Breast epithelium (tissue), 4 donors: ENCODE measurements at regions not wholly inside any gene's neighbourhood (a gene's known extent, or its start where the extent isn't known, plus 50 kb on each side); places are given as distances from the start of the nearest gene placed in this dataset.

Source experiments
- DNase-seq, 2 donors: peaks; one replicate each; pipeline ENCODE4 v3.0.0-alpha.2; 2019; ENCODE audit warnings: low spot score in 2 of 2
- H3K27ac ChIP-seq, 2 donors: fragments of 200-600 bp; sonication (generic) in 1 of 2; one replicate each; pipeline ENCODE4 v1.5.1; 2016 to 2019; ENCODE audit warnings: mild to moderate bottlenecking in 1 of 2
- H3K27me3 ChIP-seq, 2 donors: fragments of 200-600 bp; sonication (generic) in 1 of 2; one replicate each; pipeline versions ENCODE4 v1.5.1 to v1.6.0; 2017 to 2019; ENCODE audit warnings: control low read depth in 1 of 2, mild to moderate bottlenecking in 1 of 2
- H3K36me3 ChIP-seq: fragments of 200-600 bp; one replicate; pipeline ENCODE4 v1.5.1; 2019
- H3K4me1 ChIP-seq, 2 donors: fragments of 200-600 bp; sonication (generic); one replicate each; pipeline ENCODE4 v1.5.1; 2016 to 2019; ENCODE audit warnings: control low read depth in 1 of 2
- H3K4me3 ChIP-seq, 3 donors: fragments of 200-600 bp; sonication (generic); 1 replicate in 2 of 3; 2 replicates in 1 of 3; pipeline ENCODE4 v1.5.1; 2016 to 2019; ENCODE audit warnings: mild to moderate bottlenecking in 3 of 3, moderate library complexity in 2 of 3
- H3K9me3 ChIP-seq, 2 donors: fragments of 200-600 bp; sonication (generic) in 1 of 2; one replicate each; pipeline ENCODE4 v1.5.1; 2016 to 2019; ENCODE audit warnings: control low read depth in 1 of 2
- POLR2A ChIP-seq: fragments of 450-650 bp; IDR thresholded peaks from one replicate; pipeline ENCODE4 v1.6.1; 2016; ENCODE audit warnings: antibody characterized with exemption, mild to moderate bottlenecking, moderate library complexity
- POLR2AphosphoS5 ChIP-seq, 3 donors: sonication (generic); formaldehyde crosslinking; IDR thresholded peaks; one replicate each; pipeline ENCODE4 v1.6.1; 2017; ENCODE audit warnings: antibody characterized with exemption in 3 of 3
- intact Hi-C: fragments of 100-400 bp; cut with DNase I; formaldehyde crosslinking; loops from one replicate; pipeline ENCODE4 v1.15.1; 2023; ENCODE audit warnings: low total_unique reads
- TF ChIP-seq, protein P1 (sequence below), 3 donors: fragments of 450-650 bp; IDR thresholded peaks; one replicate each; pipeline ENCODE4 v1.5.1; 2016 to 2017; ENCODE audit warnings: antibody characterized with exemption in 3 of 3, mild to moderate bottlenecking in 3 of 3, moderate library complexity in 3 of 3

DNA sequence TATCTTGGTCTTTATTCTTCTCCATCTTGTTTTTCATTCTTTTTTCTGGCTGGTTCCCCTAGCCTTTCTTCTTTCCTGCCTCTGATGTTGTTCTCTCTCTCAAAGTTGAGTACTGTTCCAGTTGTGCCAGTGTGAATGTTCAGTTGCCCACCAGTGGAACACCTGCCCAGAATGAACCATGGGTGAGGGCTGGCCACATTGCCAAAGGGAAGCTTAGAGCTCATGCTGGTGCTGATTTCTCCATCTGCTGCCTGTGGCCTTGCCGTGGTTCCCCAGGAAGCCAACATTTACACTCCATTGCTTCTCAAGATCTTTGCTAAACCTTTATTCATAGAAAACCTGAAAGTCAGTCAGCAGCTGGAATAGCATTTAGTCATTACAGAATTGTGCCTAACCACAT, 99.1 kb upstream of the MC2R start:
- Histone ChIP-seq H3K9me3 (peaks cover 0 to 2% of the 10 kb centered on the region in 2 donors), H3K27me3 (no peaks in the 10 kb centered on the region), H3K4me1 (no peaks in the 10 kb centered on the region), H3K4me3 (no peak overlapping the region), H3K36me3 (no peaks in the 10 kb centered on the region), H3K27ac (no peak overlapping the region)
- TF ChIP-seq POLR2AphosphoS5 (IDR thresholded peaks at IDR 0.05): no peak
- TF ChIP-seq, protein P1, sequence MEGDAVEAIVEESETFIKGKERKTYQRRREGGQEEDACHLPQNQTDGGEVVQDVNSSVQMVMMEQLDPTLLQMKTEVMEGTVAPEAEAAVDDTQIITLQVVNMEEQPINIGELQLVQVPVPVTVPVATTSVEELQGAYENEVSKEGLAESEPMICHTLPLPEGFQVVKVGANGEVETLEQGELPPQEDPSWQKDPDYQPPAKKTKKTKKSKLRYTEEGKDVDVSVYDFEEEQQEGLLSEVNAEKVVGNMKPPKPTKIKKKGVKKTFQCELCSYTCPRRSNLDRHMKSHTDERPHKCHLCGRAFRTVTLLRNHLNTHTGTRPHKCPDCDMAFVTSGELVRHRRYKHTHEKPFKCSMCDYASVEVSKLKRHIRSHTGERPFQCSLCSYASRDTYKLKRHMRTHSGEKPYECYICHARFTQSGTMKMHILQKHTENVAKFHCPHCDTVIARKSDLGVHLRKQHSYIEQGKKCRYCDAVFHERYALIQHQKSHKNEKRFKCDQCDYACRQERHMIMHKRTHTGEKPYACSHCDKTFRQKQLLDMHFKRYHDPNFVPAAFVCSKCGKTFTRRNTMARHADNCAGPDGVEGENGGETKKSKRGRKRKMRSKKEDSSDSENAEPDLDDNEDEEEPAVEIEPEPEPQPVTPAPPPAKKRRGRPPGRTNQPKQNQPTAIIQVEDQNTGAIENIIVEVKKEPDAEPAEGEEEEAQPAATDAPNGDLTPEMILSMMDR (IDR thresholded peaks at IDR 0.05): no peak
- no peak for TF ChIP-seq POLR2A
- intact Hi-C loops: no loop called here
- no peak for DNase-seq

DNA sequence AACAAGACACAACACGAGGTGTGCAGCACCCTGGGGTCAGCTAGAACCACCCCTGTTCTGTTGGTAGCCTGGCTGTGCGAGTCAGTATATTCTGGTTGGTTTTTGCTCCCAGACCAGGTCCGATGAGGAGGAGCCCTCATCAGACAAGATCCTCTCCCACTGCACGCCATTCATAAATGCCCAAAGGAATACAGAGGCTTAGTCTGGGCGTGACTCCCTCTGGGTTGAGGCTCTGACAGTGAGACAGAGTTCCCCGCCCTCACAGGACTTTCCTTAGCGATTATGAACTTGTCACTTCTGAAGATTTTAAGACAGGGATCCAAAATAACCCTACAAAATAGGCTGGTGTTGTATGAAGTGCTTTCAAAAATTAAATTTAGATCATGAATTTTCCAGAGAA, 85.5 kb upstream of the MC2R start:
- Histone ChIP-seq H3K4me1 (no peaks in the 10 kb centered on the region), H3K27me3 (no peaks in the 10 kb centered on the region)
- intact Hi-C loops: no loop called here

DNA sequence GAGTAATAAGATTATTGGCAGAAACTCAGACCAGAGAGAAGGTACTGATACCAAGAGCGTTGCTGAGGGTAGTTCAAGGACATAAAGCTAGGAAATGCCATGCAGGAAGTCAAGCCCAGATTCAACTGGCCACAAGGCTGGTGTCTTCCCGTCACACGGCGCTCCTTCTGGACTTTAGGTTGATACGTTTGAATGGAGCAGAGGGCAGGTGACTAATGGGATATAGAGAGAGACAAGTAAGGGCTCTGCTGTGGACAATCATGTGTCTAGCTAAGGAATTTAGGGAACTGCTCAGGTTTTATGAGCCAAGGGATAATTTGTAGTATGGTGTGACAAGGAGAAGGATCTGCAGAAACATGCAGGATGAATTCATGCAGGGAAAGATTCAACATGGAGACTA, 83.9 kb upstream of the MC2R start:
- Histone ChIP-seq H3K4me3 (no peak overlapping the region), H3K27me3 (no peaks in the 10 kb centered on the region), H3K4me1 (no peaks in the 10 kb centered on the region), H3K36me3 (no peaks in the 10 kb centered on the region), H3K9me3 (no peaks in the 10 kb centered on the region), H3K27ac (no peak overlapping the region)
- intact Hi-C loops: loop anchor here (10.0 kb wide), 1 partner anchor 114 kb away; no protein-coding TSS in a partner anchor
- DNase-seq: no peak
- TF ChIP-seq POLR2AphosphoS5 (IDR thresholded peaks at IDR 0.05) (no peak), POLR2A (no peak)
- TF ChIP-seq, protein P1 (IDR thresholded peaks at IDR 0.05): no peak

More for the DNA sequence above, 85.5 kb upstream of the MC2R start:
- Histone ChIP-seq H3K27ac (no peak overlapping the region), H3K4me3 (no peak overlapping the region), H3K36me3 (no peaks in the 10 kb centered on the region), H3K9me3 (no peaks in the 10 kb centered on the region)
- TF ChIP-seq, protein P1 (IDR thresholded peaks at IDR 0.05): no peak
- no peak for TF ChIP-seq POLR2AphosphoS5 (IDR thresholded peaks at IDR 0.05)
- TF ChIP-seq POLR2A: no peak
- no peak for DNase-seq

DNA sequence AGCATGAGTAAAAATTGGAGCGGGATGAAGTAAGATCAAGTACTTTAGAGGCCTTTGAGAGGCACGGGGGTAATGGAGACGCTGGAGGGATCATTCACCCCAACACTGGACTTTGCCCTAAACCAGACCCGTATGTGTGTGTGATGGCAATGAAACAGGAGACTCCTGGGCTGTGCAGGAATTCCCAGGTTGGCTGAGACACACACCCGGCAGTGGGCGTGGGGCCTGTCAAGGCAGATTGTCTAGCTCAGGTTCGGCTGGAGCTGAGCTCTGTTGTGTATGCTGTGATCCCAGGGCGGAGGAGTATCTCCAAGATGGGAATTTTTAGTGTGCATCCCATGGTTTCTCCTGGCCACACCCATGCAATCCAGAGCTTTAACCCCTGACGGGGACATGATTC, 83.2 kb upstream of the MC2R start:
- TF ChIP-seq, protein P1 (IDR thresholded peaks at IDR 0.05): no peak
- no peak for TF ChIP-seq POLR2AphosphoS5 (IDR thresholded peaks at IDR 0.05)
- TF ChIP-seq POLR2A: no peak
- intact Hi-C loops: loop anchor here (10.0 kb wide), 1 partner anchor 114 kb away; no protein-coding TSS in a partner anchor

DNA sequence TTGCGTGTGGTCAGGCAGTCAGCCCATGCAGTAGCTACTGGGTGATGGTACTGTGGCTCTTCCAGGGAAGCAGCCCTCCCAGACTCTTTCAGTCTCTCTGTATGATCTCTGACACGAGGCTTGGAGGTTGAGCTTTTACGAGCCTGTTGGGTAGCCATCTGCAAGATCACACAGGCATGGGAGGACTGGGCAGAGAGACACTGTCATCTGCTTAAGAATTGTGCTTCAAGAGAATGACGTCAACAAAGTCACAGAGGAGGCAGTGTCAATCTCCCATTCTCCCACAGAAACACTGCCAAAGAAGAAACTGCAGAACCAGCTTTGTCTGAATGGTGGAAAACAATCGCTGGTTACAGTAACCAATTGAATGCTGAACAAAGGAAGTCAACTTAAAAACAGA, 78.4 kb upstream of the MC2R start:
- Histone ChIP-seq H3K27me3 (no peaks in the 10 kb centered on the region), H3K36me3 (no peaks in the 10 kb centered on the region), H3K9me3 (no peaks in the 10 kb centered on the region), H3K4me3 (no peak overlapping the region), H3K27ac (no peak overlapping the region), H3K4me1 (no peaks in the 10 kb centered on the region)
- TF ChIP-seq POLR2A (no peak), POLR2AphosphoS5 (IDR thresholded peaks at IDR 0.05) (no peak)
- TF ChIP-seq, protein P1 (IDR thresholded peaks at IDR 0.05): no peak
- intact Hi-C loops: loop anchor here (10.0 kb wide), 1 partner anchor 109 kb away; no protein-coding TSS in a partner anchor
- DNase-seq: no peak

More for the DNA sequence above, 83.2 kb upstream of the MC2R start:
- Histone ChIP-seq H3K27ac (no peak overlapping the region), H3K4me1 (no peaks in the 10 kb centered on the region), H3K9me3 (no peaks in the 10 kb centered on the region), H3K36me3 (no peaks in the 10 kb centered on the region), H3K4me3 (no peak overlapping the region), H3K27me3 (no peaks in the 10 kb centered on the region)
- DNase-seq: no peak
